Spinal cord (tissue), 9 donors: ENCODE measurements at regions not wholly inside any gene's neighbourhood (a gene's known extent, or its start where the extent isn't known, plus 50 kb on each side); places are given as distances from the start of the nearest gene placed in this dataset.
"Not testable (repeated sequence)": the region's sequence is repeated elsewhere in the genome, so short reads cannot be mapped to it uniquely, and the experiment has no call there.

Source experiments
- DNase-seq, 6 donors: peaks; one replicate each; pipeline versions ENCODE4 v3.0.0 to v3.0.0-alpha.2; 2013 to 2015; ENCODE audit warnings: low spot score in 6 of 6, low read depth in 4 of 6
- H3K27ac ChIP-seq: one replicate; pipeline ENCODE4 v1.5.1; 2013; ENCODE audit warnings: low read depth, low read length, control low read depth
- H3K27me3 ChIP-seq: one replicate; pipeline ENCODE4 v1.6.1; 2013; ENCODE audit warnings: low read length; ENCODE audit not compliant: control insufficient read depth, insufficient read depth
- H3K36me3 ChIP-seq: one replicate; pipeline ENCODE4 v1.6.1; 2013; ENCODE audit warnings: low read length; ENCODE audit not compliant: control insufficient read depth, insufficient read depth
- H3K4me1 ChIP-seq: one replicate; pipeline ENCODE4 v1.6.1; 2013; ENCODE audit warnings: low read length; ENCODE audit not compliant: control insufficient read depth, insufficient read depth
- H3K4me3 ChIP-seq: one replicate; pipeline ENCODE4 v1.5.1; 2013; ENCODE audit warnings: low read depth, low read length, control low read depth
- H3K9me3 ChIP-seq: one replicate; pipeline ENCODE4 v1.6.1; 2013; ENCODE audit warnings: low read length; ENCODE audit not compliant: control insufficient read depth, insufficient read depth
- WGBS: methylation state at CpG from one replicate; pipeline ENCODE4 v1.1.5; 2013; ENCODE audit warnings: missing lambda C conversion rate; ENCODE audit not compliant: insufficient coverage; 5-methylcytosine and 5-hydroxymethylcytosine counted together
- donor health status: healthy.

DNA sequence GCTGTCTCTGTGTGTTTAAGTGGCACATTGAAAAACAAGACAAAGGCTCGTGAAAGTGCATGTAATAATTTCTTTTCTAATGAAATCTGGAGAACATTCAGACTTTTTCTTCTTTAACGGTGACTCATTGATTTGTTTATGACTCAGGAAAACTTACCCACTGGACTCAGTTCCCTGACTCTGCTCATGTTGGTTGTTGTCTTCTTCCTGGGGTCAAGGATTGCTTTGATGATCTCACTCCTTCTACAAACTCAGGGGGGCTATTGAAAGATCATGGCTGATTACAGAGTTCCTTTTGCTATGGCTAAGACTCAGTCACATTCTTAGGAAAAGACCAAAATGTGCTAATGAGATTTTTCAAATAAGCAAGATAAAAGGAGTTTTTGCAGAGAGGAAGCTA is 141.1 kb upstream of the DAP start:
- H3K4me1 ChIP-seq = no peaks in the 10 kb centered on the region
- no CpG with 5 or more reads among the region's 2 CpGs for WGBS
- DNase-seq = no peak
- no peaks in the 10 kb centered on the region for H3K36me3 ChIP-seq
- H3K9me3 ChIP-seq = no peaks in the 10 kb centered on the region
- no peak overlapping the region for H3K27ac ChIP-seq
- no peaks in the 10 kb centered on the region for H3K27me3 ChIP-seq
- no peak overlapping the region for H3K4me3 ChIP-seq

GRCh38 chr5:10898514-10898913 is 137.5 kb upstream of the DAP start:
- peak in 1 of 6 donors; percentile 60 for DNase-seq
- no peaks in the 10 kb centered on the region for H3K36me3 ChIP-seq
- H3K9me3 ChIP-seq = no peaks in the 10 kb centered on the region
- 75% methylated on average over 1 of the region's 4 CpGs for WGBS
- H3K27ac ChIP-seq = no peak overlapping the region
- H3K27me3 ChIP-seq = no peaks in the 10 kb centered on the region
- no peak overlapping the region for H3K4me3 ChIP-seq
- no peaks in the 10 kb centered on the region for H3K4me1 ChIP-seq

DNA sequence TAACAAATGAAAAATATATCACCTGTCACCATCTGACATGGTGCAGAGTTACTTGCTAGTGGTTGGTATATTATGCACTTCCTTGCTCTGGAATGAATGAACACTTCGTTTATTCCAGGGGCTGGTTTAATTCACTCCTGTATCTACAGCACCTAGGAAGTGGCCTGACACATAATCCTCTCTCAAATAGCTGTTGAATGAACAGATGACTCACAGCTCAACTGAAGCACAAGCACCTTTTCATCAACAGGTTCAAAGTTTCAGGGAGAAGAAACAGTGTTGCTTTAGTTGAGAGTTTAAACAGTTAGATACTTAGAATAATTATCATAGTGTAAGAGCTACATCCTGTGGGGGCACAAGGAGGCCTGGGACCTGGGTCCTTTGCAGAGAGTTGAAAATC is 135.0 kb upstream of the DAP start:
- H3K27ac ChIP-seq = no peak overlapping the region
- no peak for DNase-seq
- no peaks in the 10 kb centered on the region for H3K27me3 ChIP-seq
- H3K9me3 ChIP-seq = no peaks in the 10 kb centered on the region
- no peaks in the 10 kb centered on the region for H3K36me3 ChIP-seq
- WGBS = no CpG with 5 or more reads among the region's 1 CpG
- no peak overlapping the region for H3K4me3 ChIP-seq
- H3K4me1 ChIP-seq = no peaks in the 10 kb centered on the region

- Histone ChIP-seq H3K36me3 (no peaks in the 10 kb centered on the region), H3K27me3 (no peaks in the 10 kb centered on the region), H3K4me3 (no peak overlapping the region), H3K27ac (no peak overlapping the region), H3K9me3 (no peaks in the 10 kb centered on the region), H3K4me1 (no peaks in the 10 kb centered on the region)
- no peak for DNase-seq
- WGBS = 86% methylated on average over 8 of the region's 9 CpGs
Measured at GRCh38 chr5:10894445-10895054, 133.5 kb upstream of the DAP start.

DNA sequence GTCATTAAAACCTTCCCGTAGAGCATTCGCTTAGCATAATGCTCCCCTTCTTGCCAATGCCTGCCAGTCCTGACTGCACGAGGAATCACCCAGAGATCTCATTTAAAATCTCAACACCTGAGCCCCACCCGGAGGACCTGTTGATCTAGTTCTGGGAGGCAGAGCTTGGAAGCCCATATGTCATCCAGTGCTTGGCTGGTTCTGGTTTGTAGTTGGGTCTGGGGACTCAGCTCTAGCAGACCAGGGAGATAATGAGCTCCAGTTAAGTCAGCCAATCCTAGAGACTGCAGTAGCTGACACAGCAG is 131.8 kb upstream of the DAP start:
- H3K4me1 ChIP-seq = no peaks in the 10 kb centered on the region
- H3K36me3 ChIP-seq = no peaks in the 10 kb centered on the region
- H3K4me3 ChIP-seq = no peak overlapping the region
- no peak overlapping the region for H3K27ac ChIP-seq
- H3K9me3 ChIP-seq = no peaks in the 10 kb centered on the region
- no peak for DNase-seq
- no peaks in the 10 kb centered on the region for H3K27me3 ChIP-seq
- 86% methylated on average over 2 of the region's 4 CpGs for WGBS

- Histone ChIP-seq H3K4me3 (no peak overlapping the region), H3K9me3 (no peaks in the 10 kb centered on the region), H3K36me3 (no peaks in the 10 kb centered on the region), H3K27ac (no peak overlapping the region), H3K27me3 (no peaks in the 10 kb centered on the region), H3K4me1 (no peaks in the 10 kb centered on the region)
- no peak for DNase-seq
- WGBS = 77% methylated on average over 5 of the region's 5 CpGs
Measured at GRCh38 chr5:10892147-10892910, 131.3 kb upstream of the DAP start.

- Histone ChIP-seq H3K4me1 (no peaks in the 10 kb centered on the region), H3K4me3 (no peak overlapping the region), H3K9me3 (no peaks in the 10 kb centered on the region), H3K27me3 (no peaks in the 10 kb centered on the region), H3K27ac (no peak overlapping the region), H3K36me3 (no peaks in the 10 kb centered on the region)
- WGBS = 100% methylated on average over 1 of the region's 1 CpG
- DNase-seq = no peak
Measured at GRCh38 chr5:10891193-10891592, 130.2 kb upstream of the DAP start.

GRCh38 chr5:10886497-10886896 is 125.5 kb upstream of the DAP start:
- Histone ChIP-seq H3K4me1 (no peaks in the 10 kb centered on the region), H3K9me3 (no peaks in the 10 kb centered on the region), H3K27me3 (no peaks in the 10 kb centered on the region), H3K27ac (no peak overlapping the region), H3K36me3 (no peaks in the 10 kb centered on the region), H3K4me3 (no peak overlapping the region)
- no CpG with 5 or more reads among the region's 2 CpGs for WGBS
- no peak for DNase-seq

DNA sequence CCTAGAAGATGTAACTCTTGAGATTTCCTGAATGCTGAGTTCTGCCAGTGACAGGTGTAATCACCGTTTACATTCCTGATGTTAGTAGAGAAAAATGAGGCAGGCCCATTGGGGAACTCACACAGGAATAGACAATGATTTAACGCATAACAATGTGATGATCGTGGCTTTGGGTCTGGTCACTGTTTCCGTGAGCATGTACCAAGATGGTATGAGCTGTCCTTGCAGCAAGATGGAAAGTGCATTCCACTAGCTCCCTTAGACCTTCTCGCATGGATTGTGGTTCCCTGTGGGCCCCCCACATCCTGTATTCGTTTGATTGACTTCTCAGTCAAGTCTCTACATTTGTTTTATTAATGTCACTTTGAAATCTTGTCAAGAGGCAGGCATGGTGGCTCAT is 124.0 kb upstream of the DAP start:
- Histone ChIP-seq H3K4me1 (no peaks in the 10 kb centered on the region), H3K36me3 (no peaks in the 10 kb centered on the region), H3K9me3 (no peaks in the 10 kb centered on the region), H3K4me3 (no peak overlapping the region), H3K27me3 (no peaks in the 10 kb centered on the region), H3K27ac (no peak overlapping the region)
- 92% methylated on average over 6 of the region's 6 CpGs for WGBS
- DNase-seq = no peak

DNA sequence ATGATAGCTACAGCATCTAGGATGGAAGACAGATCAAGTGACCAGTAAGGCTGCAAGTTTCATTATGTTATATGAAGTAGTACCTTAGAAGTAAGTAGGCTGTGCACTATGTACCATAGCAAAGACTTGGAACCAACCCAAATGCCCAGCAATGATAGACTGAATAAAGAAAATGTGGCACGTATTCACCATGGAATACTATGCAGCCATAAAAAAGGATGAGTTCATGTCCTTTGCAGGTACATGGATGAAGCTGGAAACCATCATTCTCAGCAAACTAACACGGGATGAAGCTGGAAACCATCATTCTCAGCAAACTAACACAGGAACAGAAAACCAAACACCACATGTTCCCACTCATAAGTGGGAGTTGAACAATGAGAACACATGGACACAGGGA is 122.9 kb upstream of the DAP start:
- not testable (repeated sequence) for H3K27me3 ChIP-seq, H3K27ac ChIP-seq, DNase-seq, H3K4me3 ChIP-seq, H3K36me3 ChIP-seq, H3K4me1 ChIP-seq, H3K9me3 ChIP-seq
- no CpG with 5 or more reads among the region's 2 CpGs for WGBS
